K562 (cell line): ENCODE measurements at regions not wholly inside any gene's neighbourhood (a gene's known extent, or its start where the extent isn't known, plus 50 kb on each side); places are given as distances from the start of the nearest gene placed in this dataset.

Experiments
- ERF ChIP-seq: fragments of 450-650 bp; formaldehyde crosslinking; IDR thresholded peaks from 2 replicates; pipeline ENCODE4 v1.4.0; 2020; ENCODE audit warnings: mild to moderate bottlenecking, mixed read lengths
- EZH2 ChIP-seq: IDR thresholded peaks from 2 replicates; pipeline ENCODE4 v1.6.1; 2012; ENCODE audit warnings: low read depth, mild to moderate bottlenecking, inconsistent platforms, low read length, borderline replicate concordance
- GTF2F1 ChIP-seq: IDR thresholded peaks from 2 replicates; pipeline ENCODE4 v1.6.1; 2011; ENCODE audit warnings: low read depth, low read length, improper control_type of control experiment
- NFIC ChIP-seq: fragments of 450-650 bp; IDR thresholded peaks from 2 replicates; pipeline ENCODE4 v1.6.1; 2017; ENCODE audit warnings: mild to moderate bottlenecking, inconsistent platforms
- POLR2A ChIP-seq: fragments of 450-650 bp; conservative IDR thresholded peaks from 2 replicates; pipeline ENCODE4 v1.6.1; 2016
- ZEB2 ChIP-seq: fragments of 450-650 bp; IDR thresholded peaks from 2 replicates; pipeline ENCODE4 v1.6.1; 2016
- ZNF23 ChIP-seq: fragments of 250-450 bp; sonication (Bioruptor Pico); IDR thresholded peaks from 2 replicates; pipeline ENCODE4 v1.4.0; 2020; ENCODE audit warnings: mild to moderate bottlenecking
- TF ChIP-seq, protein P1 (sequence below), 3 experiments: IDR thresholded peaks in 2 of 3; conservative IDR thresholded peaks in 1 of 3; 2 replicates each; pipeline ENCODE4 v1.5.1; 2011 to 2012; ENCODE audit warnings: low read length in 3 of 3, mild to moderate bottlenecking in 3 of 3, control low read depth in 2 of 3, improper control_type of control experiment in 1 of 3, inconsistent platforms in 1 of 3, low read depth in 1 of 3, mixed read lengths in 1 of 3, moderate library complexity in 1 of 3; ENCODE audit not compliant: insufficient read depth in 2 of 3
- TF ChIP-seq, protein P2 (sequence below): fragments of 250-450 bp; sonication (Bioruptor Pico); IDR thresholded peaks from 2 replicates; pipeline ENCODE4 v1.5.0; 2021

DNA sequence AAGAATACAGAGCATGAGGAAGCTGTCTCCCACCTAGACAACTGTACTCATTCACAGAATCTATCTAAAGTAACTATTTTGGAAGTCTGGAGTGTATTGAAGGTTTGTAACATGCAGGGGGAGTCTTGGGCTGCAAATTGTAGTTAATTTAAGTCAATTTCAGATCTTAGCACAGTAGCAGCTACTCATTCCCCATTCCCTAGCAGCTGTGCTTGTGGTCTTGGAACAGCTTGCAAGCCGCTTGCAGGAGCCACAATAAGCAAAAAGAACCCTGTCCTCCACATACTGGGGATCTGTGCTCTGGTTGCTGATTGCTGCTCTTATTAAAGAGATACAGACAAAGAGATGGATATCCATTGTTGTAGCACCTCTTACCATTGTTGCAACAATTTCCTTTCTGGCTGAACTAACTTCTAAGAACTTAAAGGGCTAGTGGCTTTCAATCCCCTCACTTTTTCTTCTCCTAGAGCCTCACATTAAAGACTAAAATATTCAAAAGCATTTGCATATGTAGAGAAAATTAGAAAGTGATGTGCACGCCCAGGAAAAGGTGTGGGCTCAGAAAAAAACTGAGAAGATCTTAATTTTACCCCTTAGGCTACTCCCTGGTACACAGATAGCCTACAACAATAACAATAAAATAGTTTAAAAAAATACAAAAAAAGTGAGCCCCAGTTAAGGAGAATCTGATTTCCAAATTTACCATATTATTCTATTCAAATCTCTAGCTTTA, 1775.1 kb upstream of the PIK3C3 start:
- TF ChIP-seq ERF: no peak
- no peak for TF ChIP-seq GTF2F1
- TF ChIP-seq, protein P1, sequence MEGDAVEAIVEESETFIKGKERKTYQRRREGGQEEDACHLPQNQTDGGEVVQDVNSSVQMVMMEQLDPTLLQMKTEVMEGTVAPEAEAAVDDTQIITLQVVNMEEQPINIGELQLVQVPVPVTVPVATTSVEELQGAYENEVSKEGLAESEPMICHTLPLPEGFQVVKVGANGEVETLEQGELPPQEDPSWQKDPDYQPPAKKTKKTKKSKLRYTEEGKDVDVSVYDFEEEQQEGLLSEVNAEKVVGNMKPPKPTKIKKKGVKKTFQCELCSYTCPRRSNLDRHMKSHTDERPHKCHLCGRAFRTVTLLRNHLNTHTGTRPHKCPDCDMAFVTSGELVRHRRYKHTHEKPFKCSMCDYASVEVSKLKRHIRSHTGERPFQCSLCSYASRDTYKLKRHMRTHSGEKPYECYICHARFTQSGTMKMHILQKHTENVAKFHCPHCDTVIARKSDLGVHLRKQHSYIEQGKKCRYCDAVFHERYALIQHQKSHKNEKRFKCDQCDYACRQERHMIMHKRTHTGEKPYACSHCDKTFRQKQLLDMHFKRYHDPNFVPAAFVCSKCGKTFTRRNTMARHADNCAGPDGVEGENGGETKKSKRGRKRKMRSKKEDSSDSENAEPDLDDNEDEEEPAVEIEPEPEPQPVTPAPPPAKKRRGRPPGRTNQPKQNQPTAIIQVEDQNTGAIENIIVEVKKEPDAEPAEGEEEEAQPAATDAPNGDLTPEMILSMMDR (IDR thresholded peaks at IDR 0.05 in 2 of 3, conservative IDR thresholded peaks at IDR 0.05 in 1 of 3; ENCODE audit: insufficient read depth in 2 of 3, low read depth in 1 of 3, low read length in 3 of 3): no peak
- no peak for TF ChIP-seq POLR2A
- TF ChIP-seq ZEB2: no peak
- TF ChIP-seq ZNF23 (CRISPR knock-in tag): no peak
- TF ChIP-seq, protein P2, sequence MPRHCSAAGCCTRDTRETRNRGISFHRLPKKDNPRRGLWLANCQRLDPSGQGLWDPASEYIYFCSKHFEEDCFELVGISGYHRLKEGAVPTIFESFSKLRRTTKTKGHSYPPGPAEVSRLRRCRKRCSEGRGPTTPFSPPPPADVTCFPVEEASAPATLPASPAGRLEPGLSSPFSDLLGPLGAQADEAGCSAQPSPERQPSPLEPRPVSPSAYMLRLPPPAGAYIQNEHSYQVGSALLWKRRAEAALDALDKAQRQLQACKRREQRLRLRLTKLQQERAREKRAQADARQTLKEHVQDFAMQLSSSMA (CRISPR knock-in tag): no peak
- TF ChIP-seq EZH2: no peak
- no peak for TF ChIP-seq NFIC
